NB4 (cell line): ENCODE measurements at regions not wholly inside any gene's neighbourhood (a gene's known extent, or its start where the extent isn't known, plus 50 kb on each side); places are given as distances from the start of the nearest gene placed in this dataset.

Source experiments
- CTCF ChIP-seq: IDR thresholded peaks from one replicate; pipeline ENCODE4 v1.5.1; 2012; ENCODE audit warnings: low read depth, low read length
- MYC ChIP-seq: IDR thresholded peaks from 2 replicates; pipeline ENCODE4 v1.6.1; 2011; ENCODE audit warnings: low read depth, low read length
- POLR2A ChIP-seq: IDR thresholded peaks from 2 replicates; pipeline ENCODE4 v1.6.1; 2011; ENCODE audit warnings: mild to moderate bottlenecking; ENCODE audit not compliant: insufficient read length; ENCODE audit errors: extremely low read depth

DNA sequence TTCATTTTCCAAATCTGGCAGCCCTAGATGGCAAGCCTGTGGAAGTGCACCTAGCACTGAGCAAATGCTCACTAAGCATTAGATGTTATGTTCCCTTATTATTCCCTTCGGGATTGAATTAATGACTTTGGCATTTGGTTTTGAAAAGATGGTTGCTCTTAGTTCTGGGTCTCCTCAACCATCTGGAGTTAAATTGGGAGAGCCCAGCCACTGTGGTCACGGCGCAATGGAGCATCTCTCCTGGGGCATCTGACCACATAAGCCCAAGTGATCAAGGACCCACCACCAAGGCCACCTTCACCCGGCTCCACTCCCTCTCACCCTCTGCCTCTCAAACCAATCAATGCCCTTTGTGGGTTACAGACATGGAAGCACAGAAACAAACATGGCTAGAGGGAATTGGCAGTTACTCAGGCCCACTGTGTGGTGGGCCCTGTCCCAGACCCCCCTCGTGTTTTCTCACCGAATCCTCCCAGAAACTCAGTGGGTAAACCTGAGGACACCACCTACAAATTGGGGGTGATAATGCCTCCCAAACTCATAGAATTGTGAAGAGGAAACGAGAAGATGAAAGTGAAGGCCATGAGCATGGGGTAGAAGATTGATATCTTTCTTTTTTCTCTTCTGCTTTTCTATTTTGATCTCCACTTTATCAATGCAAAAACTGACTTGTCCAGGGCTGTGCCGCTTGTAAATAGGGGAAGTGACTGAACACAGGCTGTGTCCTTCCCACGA is 52.2 kb downstream of the IRAG1 start:
- no peak for TF ChIP-seq CTCF
- TF ChIP-seq POLR2A, result no peak
- no peak for TF ChIP-seq MYC
